DOHH2 (cell line): ENCODE measurements at regions not wholly inside any gene's neighbourhood (a gene's known extent, or its start where the extent isn't known, plus 50 kb on each side); places are given as distances from the start of the nearest gene placed in this dataset.

Source experiments
- H3F3A ChIP-seq: fragments of 200-600 bp; sonication (generic), shearing (Covaris generic); 2 replicates; pipeline ENCODE4 v1.6.0; 2016; ENCODE audit warnings: antibody characterized with exemption, mild to moderate bottlenecking; ENCODE audit not compliant: control insufficient read depth, insufficient read depth
- H3K27ac ChIP-seq: fragments of 200-600 bp; sonication (generic); 2 replicates; pipeline ENCODE4 v1.5.1; 2014; ENCODE audit warnings: low read depth, mild to moderate bottlenecking, low read length, moderate library complexity
- H3K27me3 ChIP-seq: fragments of 200-600 bp; sonication (generic); 2 replicates; pipeline ENCODE4 v1.6.1; 2014; ENCODE audit warnings: mild to moderate bottlenecking, low read length, mixed read lengths; ENCODE audit not compliant: control insufficient read depth
- H3K36me3 ChIP-seq: fragments of 200-600 bp; sonication (generic); 2 replicates; pipeline ENCODE4 v1.6.1; 2014; ENCODE audit warnings: mild to moderate bottlenecking, low read length, moderate library complexity, mixed read lengths; ENCODE audit not compliant: control insufficient read depth
- H3K4me1 ChIP-seq: fragments of 200-600 bp; sonication (generic); 2 replicates; pipeline ENCODE4 v1.6.1; 2014; ENCODE audit warnings: mild to moderate bottlenecking, low read length, mixed read lengths; ENCODE audit not compliant: control insufficient read depth
- H3K4me2 ChIP-seq: fragments of 200-600 bp; sonication (generic); 2 replicates; pipeline ENCODE4 v1.6.0; 2014; ENCODE audit warnings: mild to moderate bottlenecking, low read length, moderate library complexity
- H3K4me3 ChIP-seq: fragments of 200-600 bp; sonication (generic); 2 replicates; pipeline ENCODE4 v1.5.1; 2014; ENCODE audit warnings: mild to moderate bottlenecking, low read length, mixed read lengths
- H3K79me2 ChIP-seq: fragments of 200-600 bp; sonication (generic); 2 replicates; pipeline ENCODE4 v1.6.1; 2014; ENCODE audit warnings: mild to moderate bottlenecking, low read length, mixed read lengths; ENCODE audit not compliant: control insufficient read depth
- H3K9me2 ChIP-seq: fragments of 200-600 bp; sonication (generic); replicated peaks from 2 replicates; pipeline ENCODE4 v1.6.1; 2014; ENCODE audit warnings: mild to moderate bottlenecking, low read length, mixed read lengths; ENCODE audit not compliant: control insufficient read depth
- H3K9me3 ChIP-seq: fragments of 200-600 bp; sonication (generic); 2 replicates; pipeline ENCODE4 v1.6.1; 2014; ENCODE audit warnings: antibody characterized with exemption, low read length, mixed read lengths; ENCODE audit not compliant: control insufficient read depth, insufficient read depth
- H4K20me1 ChIP-seq: fragments of 200-600 bp; sonication (generic); 2 replicates; pipeline ENCODE4 v1.6.0; 2014; ENCODE audit warnings: low read depth, mild to moderate bottlenecking, antibody characterized with exemption, low read length, moderate library complexity; ENCODE audit not compliant: control insufficient read depth, insufficient read depth
- EZH2phosphoT487 ChIP-seq: fragments of 200-600 bp; sonication (generic); IDR thresholded peaks from 2 replicates; pipeline ENCODE4 v1.6.1; 2017; ENCODE audit warnings: borderline replicate concordance, mild to moderate bottlenecking, antibody characterized with exemption, low read length, moderate library complexity, mixed read lengths
- TF ChIP-seq, protein P1 (sequence below): fragments of 200-600 bp; sonication (generic); IDR thresholded peaks from one replicate; pipeline ENCODE4 v1.5.1; 2014; ENCODE audit warnings: antibody characterized with exemption, mild to moderate bottlenecking, low read depth, low read length; ENCODE audit not compliant: poor library complexity, severe bottlenecking

DNA sequence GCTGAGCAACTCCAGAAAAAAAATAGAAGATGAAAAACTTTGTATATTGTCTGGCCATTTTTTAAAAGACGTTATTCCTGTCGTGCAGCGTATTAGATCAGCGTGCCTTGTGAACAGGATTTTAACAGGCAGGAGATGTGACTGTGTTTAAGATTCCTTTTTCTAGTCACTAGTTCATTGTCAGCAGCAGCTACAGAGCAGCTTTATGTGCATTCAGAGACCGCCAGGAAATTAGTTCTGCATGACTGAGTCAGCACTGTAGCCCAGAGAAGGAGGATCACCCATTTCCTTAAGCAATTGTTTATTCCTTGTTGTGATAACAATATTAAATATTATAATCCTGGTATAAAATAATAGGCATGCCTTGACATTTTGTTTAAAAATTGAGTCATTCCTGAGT is 75.4 kb upstream of the ADGRB3 start:
- Histone ChIP-seq H3K36me3 (no peaks in the 10 kb centered on the region), H3K27me3 (no peaks in the 10 kb centered on the region), H3K27ac (no peak overlapping the region), H3K4me1 (no peaks in the 10 kb centered on the region), H3K4me2 (no peak overlapping the region), H3K79me2 (no peaks in the 10 kb centered on the region), H3K9me2 (no peaks in the 10 kb centered on the region), H3K9me3 (no peaks in the 10 kb centered on the region), H3K4me3 (no peak overlapping the region), H3F3A (no peaks in the 10 kb centered on the region), H4K20me1 (no peaks in the 10 kb centered on the region)
- TF ChIP-seq, protein P1, sequence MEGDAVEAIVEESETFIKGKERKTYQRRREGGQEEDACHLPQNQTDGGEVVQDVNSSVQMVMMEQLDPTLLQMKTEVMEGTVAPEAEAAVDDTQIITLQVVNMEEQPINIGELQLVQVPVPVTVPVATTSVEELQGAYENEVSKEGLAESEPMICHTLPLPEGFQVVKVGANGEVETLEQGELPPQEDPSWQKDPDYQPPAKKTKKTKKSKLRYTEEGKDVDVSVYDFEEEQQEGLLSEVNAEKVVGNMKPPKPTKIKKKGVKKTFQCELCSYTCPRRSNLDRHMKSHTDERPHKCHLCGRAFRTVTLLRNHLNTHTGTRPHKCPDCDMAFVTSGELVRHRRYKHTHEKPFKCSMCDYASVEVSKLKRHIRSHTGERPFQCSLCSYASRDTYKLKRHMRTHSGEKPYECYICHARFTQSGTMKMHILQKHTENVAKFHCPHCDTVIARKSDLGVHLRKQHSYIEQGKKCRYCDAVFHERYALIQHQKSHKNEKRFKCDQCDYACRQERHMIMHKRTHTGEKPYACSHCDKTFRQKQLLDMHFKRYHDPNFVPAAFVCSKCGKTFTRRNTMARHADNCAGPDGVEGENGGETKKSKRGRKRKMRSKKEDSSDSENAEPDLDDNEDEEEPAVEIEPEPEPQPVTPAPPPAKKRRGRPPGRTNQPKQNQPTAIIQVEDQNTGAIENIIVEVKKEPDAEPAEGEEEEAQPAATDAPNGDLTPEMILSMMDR, result no peak
- no peak for TF ChIP-seq EZH2phosphoT487

DNA sequence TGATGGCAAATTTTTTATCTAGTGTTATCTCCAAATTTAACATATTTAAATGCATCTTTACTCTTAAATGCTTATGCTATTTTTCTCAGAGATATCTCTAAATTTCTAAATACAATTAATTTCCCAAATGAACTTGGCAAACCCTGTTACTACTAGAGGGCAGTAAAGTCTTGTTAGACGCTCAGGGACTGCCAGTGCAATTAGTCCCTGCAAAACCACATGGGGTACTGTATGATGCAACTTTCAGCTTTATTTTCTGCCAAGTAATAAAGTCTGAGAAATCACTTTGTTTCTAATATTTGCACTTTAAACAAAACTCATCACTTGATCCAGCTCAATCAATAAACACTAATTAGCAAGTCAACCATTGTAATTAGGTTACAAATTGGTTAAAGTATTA is 76.0 kb upstream of the ADGRB3 start:
- H3K79me2 ChIP-seq, result no peaks in the 10 kb centered on the region
- no peaks in the 10 kb centered on the region for H3F3A ChIP-seq
- H3K36me3 ChIP-seq, result no peaks in the 10 kb centered on the region
- H3K9me3 ChIP-seq, result no peaks in the 10 kb centered on the region
- no peaks in the 10 kb centered on the region for H3K27me3 ChIP-seq
- H3K4me2 ChIP-seq, result no peak overlapping the region
- no peaks in the 10 kb centered on the region for H4K20me1 ChIP-seq
- H3K4me3 ChIP-seq, result no peak overlapping the region
- H3K27ac ChIP-seq, result no peak overlapping the region
- no peaks in the 10 kb centered on the region for H3K9me2 ChIP-seq
- TF ChIP-seq, protein P1, result no peak
- no peak for TF ChIP-seq EZH2phosphoT487
- no peaks in the 10 kb centered on the region for H3K4me1 ChIP-seq

DNA sequence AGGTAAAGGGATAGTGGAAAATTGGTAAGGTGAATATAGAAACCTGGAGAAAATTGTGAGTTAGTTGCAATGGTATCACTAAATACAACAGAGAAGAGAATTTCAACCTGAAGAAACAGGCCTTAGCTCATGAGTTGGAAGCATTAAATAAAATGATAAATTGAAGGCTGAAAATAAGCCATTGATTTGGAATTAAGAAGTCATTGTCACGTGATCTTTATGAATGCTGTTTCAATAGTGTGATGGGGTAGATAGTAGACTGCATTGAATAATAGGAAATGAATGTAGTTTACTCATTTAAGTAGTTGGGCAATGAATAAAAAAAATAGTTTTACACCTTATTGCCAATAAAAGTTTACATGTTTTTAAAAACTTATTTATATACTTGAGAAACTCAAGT is 88.5 kb upstream of the ADGRB3 start:
- Histone ChIP-seq H3K79me2 (no peaks in the 10 kb centered on the region), H3K27ac (no peak overlapping the region), H3K4me2 (no peak overlapping the region), H3K9me3 (0 out of 2 replicates have a peak, but pooled peaks cover 3% of the 10 kb centered on the region), H3K9me2 (no peaks in the 10 kb centered on the region), H4K20me1 (no peaks in the 10 kb centered on the region), H3K4me1 (no peaks in the 10 kb centered on the region), H3F3A (no peaks in the 10 kb centered on the region), H3K36me3 (no peaks in the 10 kb centered on the region), H3K4me3 (no peak overlapping the region), H3K27me3 (no peaks in the 10 kb centered on the region)
- no peak for TF ChIP-seq EZH2phosphoT487
- TF ChIP-seq, protein P1, result no peak

DNA sequence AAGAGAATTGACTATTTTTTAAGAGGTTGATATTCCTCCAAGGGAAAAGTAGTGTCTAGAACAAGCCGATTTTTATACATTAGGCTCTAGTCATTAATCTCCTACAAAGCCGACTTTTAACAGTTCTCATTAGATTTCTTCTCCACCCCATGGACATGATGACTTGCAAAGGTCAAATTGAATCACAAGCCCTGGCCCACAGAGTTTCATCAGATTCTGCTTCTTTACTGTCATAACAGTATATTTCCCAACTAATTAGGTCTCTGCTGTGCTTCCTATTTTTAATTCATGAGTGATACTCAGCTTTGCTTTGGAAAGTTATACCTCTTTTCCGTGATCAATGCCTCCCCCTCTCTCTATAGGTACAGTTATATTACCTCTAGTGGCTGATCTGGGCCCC is 90.6 kb upstream of the ADGRB3 start:
- no peaks in the 10 kb centered on the region for H3K27me3 ChIP-seq
- 0 out of 2 replicates have a peak, but pooled peaks cover 3% of the 10 kb centered on the region for H3K9me3 ChIP-seq
- no peaks in the 10 kb centered on the region for H4K20me1 ChIP-seq
- H3K36me3 ChIP-seq, result no peaks in the 10 kb centered on the region
- no peaks in the 10 kb centered on the region for H3K4me1 ChIP-seq
- no peaks in the 10 kb centered on the region for H3F3A ChIP-seq
- H3K27ac ChIP-seq, result no peak overlapping the region
- H3K4me2 ChIP-seq, result no peak overlapping the region
- H3K4me3 ChIP-seq, result no peak overlapping the region
- TF ChIP-seq, protein P1, result no peak
- no peak for TF ChIP-seq EZH2phosphoT487
- H3K79me2 ChIP-seq, result no peaks in the 10 kb centered on the region
- H3K9me2 ChIP-seq, result no peaks in the 10 kb centered on the region
